Adrenal gland (tissue), 9 donors: ENCODE measurements at regions not wholly inside any gene's neighbourhood (a gene's known extent, or its start where the extent isn't known, plus 50 kb on each side); places are given as distances from the start of the nearest gene placed in this dataset.

ENCODE experiments used
- DNase-seq, 7 donors: peaks; one replicate each; pipeline ENCODE4 v3.0.0-alpha.2; 2019 to 2020
- H3K27ac ChIP-seq, 5 donors: fragments of 200-600 bp; sonication (generic) in 4 of 5; 1 replicate in 3 of 5; 2 replicates in 2 of 5; pipeline versions ENCODE4 v1.5.1 to v1.8.0; 2016 to 2020; ENCODE audit warnings: mild to moderate bottlenecking in 1 of 5
- H3K27me3 ChIP-seq: fragments of 200-600 bp; 2 replicates; pipeline ENCODE4 v1.8.0; 2021
- H3K36me3 ChIP-seq, 2 donors: fragments of 200-600 bp; replicated peaks in 1 of 2; 1 replicate in 1 of 2; 2 replicates in 1 of 2; pipeline versions ENCODE4 v1.5.1 to v1.8.0; 2018 to 2022
- H3K4me1 ChIP-seq, 2 donors: fragments of 200-600 bp; replicated peaks in 1 of 2; 1 replicate in 1 of 2; 2 replicates in 1 of 2; pipeline versions ENCODE4 v1.5.1 to v1.8.0; 2018 to 2021
- H3K4me3 ChIP-seq, 4 donors: fragments of 200-600 bp; sonication (generic) in 3 of 4; one replicate each; pipeline ENCODE4 v1.5.1; 2016 to 2018
- H3K9me3 ChIP-seq, 3 donors: fragments of 200-600 bp; sonication (generic) in 1 of 3; replicated peaks in 1 of 3; 1 replicate in 2 of 3; 2 replicates in 1 of 3; pipeline versions ENCODE4 v1.5.1 to v1.8.0; 2016 to 2021
- CTCF ChIP-seq, 6 experiments: fragments of 450-650 bp in 4 of 6; fragments of 200-600 bp in 2 of 6; sonication (generic) in 1 of 6; IDR thresholded peaks; 1 replicate in 5 of 6; 2 replicates in 1 of 6; pipeline versions ENCODE4 v1.5.1 to v1.8.0; 2016 to 2021; ENCODE audit warnings: antibody characterized with exemption in 6 of 6, mild to moderate bottlenecking in 2 of 6, moderate library complexity in 1 of 6
- POLR2A ChIP-seq, 2 donors: fragments of 450-650 bp; IDR thresholded peaks; one replicate each; pipeline ENCODE4 v1.6.1; 2017; ENCODE audit warnings: antibody characterized with exemption in 2 of 2, mild to moderate bottlenecking in 2 of 2, moderate library complexity in 1 of 2
- WGBS, 4 donors: extraction: QIAGEN DNeasy Blood & Tissue Kit in 2 of 4; methylation state at CpG; one replicate each; pipeline versions ENCODE4 v1.1.5 to v1.1.7; 2013 to 2017; 5-methylcytosine and 5-hydroxymethylcytosine counted together
- intact Hi-C, 2 donors: fragments of 100-400 bp; cut with DNase I; formaldehyde crosslinking; loops; one replicate each; pipeline versions ENCODE4 v1.14.1 to v1.15.0; 2022 to 2023
- donor health status: healthy with polysubstance abuse.
- donor health status: Bipolar disorder and iron deficiency.
- donor health status: DM: yes; HTN: yes; CAD: no.
- donor health status: DM: no; HTN: no; CAD: no.
- donor health status: DM: no; HTN: no; CAD: no.

DNA sequence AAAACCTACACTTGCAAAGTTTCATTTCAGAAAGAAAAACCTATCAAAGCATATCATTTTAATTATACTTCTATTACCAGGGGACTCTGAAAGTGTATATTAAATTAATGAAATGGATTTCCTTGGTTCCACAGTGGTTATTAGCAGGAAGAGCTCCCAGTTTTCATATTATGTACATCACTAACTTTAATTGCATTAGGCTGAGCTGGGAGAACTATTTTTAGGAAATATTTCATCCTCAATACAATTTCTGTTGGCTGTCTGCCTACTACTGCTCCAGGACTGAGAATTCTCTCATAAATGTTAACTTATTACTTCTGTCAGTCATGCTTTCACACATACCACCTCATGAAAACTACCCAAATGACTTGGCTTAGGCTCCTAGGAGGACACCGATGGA is 301.4 kb downstream of the CMPK2 start:
- Histone ChIP-seq H3K4me1 (no peaks in the 10 kb centered on the region), H3K27me3 (no peaks in the 10 kb centered on the region), H3K9me3 (no peaks in the 10 kb centered on the region), H3K36me3 (no peaks in the 10 kb centered on the region), H3K4me3 (no peak overlapping the region), H3K27ac (no peak overlapping the region)
- no peak for DNase-seq
- 78 to 93% (median 88%) methylated on average over 1 of the region's 1 CpG for WGBS, 4 donors
- TF ChIP-seq POLR2A (IDR thresholded peaks at IDR 0.05) (no peak), CTCF (IDR thresholded peaks at IDR 0.05) (no peak)
- intact Hi-C loops: no loop called here

DNA sequence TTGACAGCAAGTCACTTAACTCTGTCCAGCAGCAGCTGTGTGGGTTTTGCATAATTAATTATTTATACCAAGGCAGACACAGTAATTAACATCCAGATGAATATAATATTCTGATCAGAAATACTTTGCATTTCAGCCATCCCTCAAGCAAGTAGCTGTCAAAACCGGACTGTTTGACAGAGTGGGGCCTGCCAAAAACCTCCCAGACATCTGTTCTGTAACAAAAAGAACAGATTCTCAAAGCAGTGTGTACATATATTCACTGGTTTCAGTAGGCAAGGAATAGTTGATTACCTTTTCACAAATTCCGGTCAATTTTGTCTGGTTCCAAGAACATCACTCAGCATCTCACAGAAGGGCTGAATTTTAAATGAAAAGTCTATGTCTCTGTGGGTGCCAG is 291.6 kb downstream of the CMPK2 start:
- Histone ChIP-seq H3K27ac (no peak overlapping the region), H3K4me1 (no peaks in the 10 kb centered on the region), H3K4me3 (no peak overlapping the region), H3K9me3 (no peaks in the 10 kb centered on the region), H3K36me3 (no peaks in the 10 kb centered on the region), H3K27me3 (no peaks in the 10 kb centered on the region)
- intact Hi-C loops: no loop called here
- no peak for DNase-seq
- 59 to 79% (median 65%) methylated on average over 2 of the region's 2 CpGs for WGBS, 4 donors
- TF ChIP-seq CTCF (IDR thresholded peaks at IDR 0.05) (no peak), POLR2A (IDR thresholded peaks at IDR 0.05) (no peak)

- no peak for TF ChIP-seq POLR2A (IDR thresholded peaks at IDR 0.05)
- no peak for TF ChIP-seq CTCF (IDR thresholded peaks at IDR 0.05)
- H3K9me3 ChIP-seq: no peaks in the 10 kb centered on the region
- DNase-seq: no peak
- 41 to 67% (median 63%) methylated on average over 2 of the region's 2 CpGs for WGBS, 4 donors
- H3K27me3 ChIP-seq: no peaks in the 10 kb centered on the region
- intact Hi-C loops: no loop called here
- H3K4me3 ChIP-seq: no peak overlapping the region
- no peaks in the 10 kb centered on the region for H3K36me3 ChIP-seq
- no peak overlapping the region for H3K27ac ChIP-seq
- no peaks in the 10 kb centered on the region for H3K4me1 ChIP-seq
Observed at GRCh38 chr2:6576302-6576701, 289.4 kb downstream of the CMPK2 start.

- DNase-seq: no peak
- Histone ChIP-seq H3K27ac (no peak overlapping the region), H3K4me3 (no peak overlapping the region), H3K36me3 (no peaks in the 10 kb centered on the region), H3K27me3 (no peaks in the 10 kb centered on the region), H3K9me3 (no peaks in the 10 kb centered on the region), H3K4me1 (no peaks in the 10 kb centered on the region)
- intact Hi-C loops: no loop called here
- WGBS, 4 donors: 78 to 81% (median 80%) methylated on average over 3 of the region's 3 CpGs
- TF ChIP-seq CTCF (IDR thresholded peaks at IDR 0.05) (no peak), POLR2A (IDR thresholded peaks at IDR 0.05) (no peak)
Observed at GRCh38 chr2:6577960-6578359, 287.7 kb downstream of the CMPK2 start.
